ENCODE measurements at regions not wholly inside any gene's neighbourhood (a gene's known extent, or its start where the extent isn't known, plus 50 kb on each side); places are given as distances from the start of the nearest gene placed in this dataset.
"Not testable (repeated sequence)": the region's sequence is repeated elsewhere in the genome, so short reads cannot be mapped to it uniquely, and the experiment has no call there.

- H3K4me3 ChIP-seq: no peak overlapping the region
- DNase-seq: no peak
- intact Hi-C loops (cut with DNase I; ENCODE audit: low total_unique reads): no loop called here
Measured at GRCh38 chr9:105118636-105119035, 125.8 kb upstream of the SLC44A1 start.

GRCh38 chr9:105119156-105119555 lies 125.3 kb upstream of the SLC44A1 start:
- no peaks in the 10 kb centered on the region for H3K4me1 ChIP-seq
- H3K4me3 ChIP-seq: no peak overlapping the region
- TF ChIP-seq CTCF (IDR thresholded peaks at IDR 0.05): no peak
- H3K9me3 ChIP-seq: no peaks in the 10 kb centered on the region
- H3K27me3 ChIP-seq: no peaks in the 10 kb centered on the region
- no peak for DNase-seq
- H3K27ac ChIP-seq: no peak overlapping the region
- intact Hi-C loops (cut with DNase I; ENCODE audit: low total_unique reads): no loop called here
- H3K36me3 ChIP-seq: no peaks in the 10 kb centered on the region

More at GRCh38 chr9:105118636-105119035, 125.8 kb upstream of the SLC44A1 start:
- no peaks in the 10 kb centered on the region for H3K36me3 ChIP-seq
- H3K9me3 ChIP-seq: no peaks in the 10 kb centered on the region
- H3K4me1 ChIP-seq: no peaks in the 10 kb centered on the region
- no peak for TF ChIP-seq CTCF (IDR thresholded peaks at IDR 0.05)
- H3K27me3 ChIP-seq: no peaks in the 10 kb centered on the region
- H3K27ac ChIP-seq: no peak overlapping the region

GRCh38 chr9:105121861-105122430 lies 122.5 kb upstream of the SLC44A1 start:
- no peak overlapping the region for H3K27ac ChIP-seq
- DNase-seq: no peak
- H3K4me3 ChIP-seq: no peak overlapping the region
- no peak for TF ChIP-seq CTCF (IDR thresholded peaks at IDR 0.05)
- H3K9me3 ChIP-seq: no peaks in the 10 kb centered on the region
- H3K4me1 ChIP-seq: no peaks in the 10 kb centered on the region
- H3K27me3 ChIP-seq: no peaks in the 10 kb centered on the region
- intact Hi-C loops (cut with DNase I; ENCODE audit: low total_unique reads): no loop called here
- H3K36me3 ChIP-seq: no peaks in the 10 kb centered on the region

GRCh38 chr9:105124598-105124997 lies 119.9 kb upstream of the SLC44A1 start:
- H3K36me3 ChIP-seq; DNase-seq; H3K27ac ChIP-seq; H3K27me3 ChIP-seq; H3K4me3 ChIP-seq; H3K4me1 ChIP-seq; H3K9me3 ChIP-seq; intact Hi-C loops (cut with DNase I; ENCODE audit: low total_unique reads): not testable (repeated sequence)

GRCh38 chr9:105126226-105126625 lies 118.2 kb upstream of the SLC44A1 start:
- intact Hi-C loops (cut with DNase I; ENCODE audit: low total_unique reads): no loop called here
- Histone ChIP-seq H3K4me3 (no peak overlapping the region), H3K9me3 (no peaks in the 10 kb centered on the region), H3K27ac (no peak overlapping the region), H3K4me1 (no peaks in the 10 kb centered on the region), H3K36me3 (no peaks in the 10 kb centered on the region), H3K27me3 (no peaks in the 10 kb centered on the region)
- no peak for DNase-seq
- TF ChIP-seq CTCF (IDR thresholded peaks at IDR 0.05): no peak

GRCh38 chr9:105127863-105128220 lies 116.6 kb upstream of the SLC44A1 start:
- TF ChIP-seq CTCF (IDR thresholded peaks at IDR 0.05): no peak
- no peak overlapping the region for H3K27ac ChIP-seq
- no peak for DNase-seq

More at GRCh38 chr9:105127863-105128220, 116.6 kb upstream of the SLC44A1 start:
- Histone ChIP-seq H3K9me3 (no peaks in the 10 kb centered on the region), H3K27me3 (no peaks in the 10 kb centered on the region), H3K36me3 (no peaks in the 10 kb centered on the region), H3K4me3 (no peak overlapping the region), H3K4me1 (no peaks in the 10 kb centered on the region)
- intact Hi-C loops (cut with DNase I; ENCODE audit: low total_unique reads): no loop called here
